HS-27A (cell line): ENCODE measurements at regions not wholly inside any gene's neighbourhood (a gene's known extent, or its start where the extent isn't known, plus 50 kb on each side); places are given as distances from the start of the nearest gene placed in this dataset.
"Not testable (repeated sequence)": the region's sequence is repeated elsewhere in the genome, so short reads cannot be mapped to it uniquely, and the experiment has no call there.

Source experiments
- DNase-seq: peaks from one replicate; pipeline ENCODE4 v3.0.0-alpha.2; 2012; ENCODE audit warnings: low read depth, missing footprints

DNA sequence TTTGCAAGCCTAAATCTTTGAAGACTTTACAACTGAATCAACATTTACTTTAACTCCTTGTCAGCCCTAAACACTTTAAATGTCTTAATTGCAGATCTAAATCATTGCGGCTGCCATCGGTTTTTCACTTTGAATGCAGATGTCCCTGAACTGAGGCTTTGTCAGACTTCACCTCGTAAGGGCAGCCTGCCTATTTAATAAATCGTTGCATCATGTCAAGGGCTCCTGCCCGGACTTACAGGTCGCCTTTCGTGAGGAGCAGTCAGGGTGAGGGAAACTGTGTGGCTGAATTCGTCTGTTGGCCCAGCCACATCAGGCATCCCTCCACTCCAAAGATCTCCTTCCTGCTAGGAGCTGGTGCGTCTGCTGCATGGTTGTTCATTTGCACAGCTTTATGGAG lies 368.2 kb upstream of the NPVF start:
- no peak for DNase-seq

DNA sequence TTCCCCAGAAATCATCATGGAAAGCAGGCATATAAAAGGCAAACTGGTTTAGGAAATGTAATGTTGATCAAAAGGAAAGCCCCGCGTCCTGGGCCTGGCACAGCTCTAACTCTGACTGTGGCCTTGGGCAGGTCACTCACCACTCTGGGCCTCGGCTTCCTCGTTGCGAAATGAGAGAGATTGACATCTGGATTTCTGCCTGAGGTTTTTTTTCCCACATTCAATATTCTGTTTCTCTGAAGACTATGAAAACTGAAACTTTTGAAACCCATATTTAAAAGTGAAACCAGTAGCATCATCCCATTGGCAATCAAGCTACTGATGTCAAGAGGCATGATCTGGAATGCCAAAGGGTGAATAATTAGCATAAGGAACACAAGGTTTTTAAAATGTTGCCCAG lies 369.7 kb upstream of the NPVF start:
- DNase-seq: no peak

DNA sequence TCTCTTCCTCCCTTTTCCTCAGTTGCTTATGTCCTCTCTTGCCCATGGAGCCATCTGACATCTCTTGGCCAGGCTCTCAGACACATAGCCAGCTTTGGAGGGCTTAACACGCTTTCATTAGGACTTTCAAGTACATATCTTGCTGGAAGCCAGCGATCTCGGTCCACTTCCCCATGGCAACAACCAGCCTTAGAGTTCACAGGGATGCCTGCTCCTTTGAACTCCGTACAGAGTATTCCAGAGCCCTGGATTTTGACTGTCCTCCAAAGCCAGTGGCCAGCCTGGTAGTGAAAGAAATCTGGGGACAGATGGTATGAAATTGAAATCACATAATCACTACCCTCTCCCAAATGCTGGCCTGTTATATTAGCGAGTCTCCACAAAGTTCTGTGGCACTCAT lies 370.5 kb upstream of the NPVF start:
- DNase-seq: no peak

DNA sequence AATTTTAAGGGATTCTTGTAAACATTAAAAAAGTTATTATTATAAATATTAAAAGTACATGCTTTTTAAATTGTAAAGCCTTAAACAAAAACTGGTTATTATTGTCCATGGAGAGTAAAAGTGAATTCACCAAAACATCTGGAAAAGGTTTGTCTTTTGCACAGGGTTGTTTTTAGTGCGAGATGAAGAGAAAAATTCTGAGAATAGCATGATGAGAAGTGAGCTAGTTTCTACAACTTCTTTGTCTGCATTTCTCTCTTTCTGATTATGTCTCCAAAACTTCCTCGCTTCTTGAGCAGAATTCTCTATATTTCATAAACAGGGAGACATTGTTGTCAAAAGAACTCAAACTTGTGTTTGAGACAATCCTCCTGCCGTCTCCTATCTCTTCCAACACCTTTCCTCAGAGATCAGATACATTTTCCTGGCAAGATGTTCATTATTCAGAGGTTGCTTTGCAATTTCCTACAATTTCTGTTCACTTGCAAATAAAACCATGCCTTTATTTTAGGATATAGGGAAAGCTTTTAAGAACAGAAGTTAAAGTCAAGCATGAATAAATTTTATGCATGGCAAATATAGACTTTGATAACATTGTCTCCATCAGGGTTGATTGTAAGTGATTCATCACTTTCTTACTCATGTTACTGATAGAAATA lies 372.1 kb upstream of the NPVF start:
- no peak for DNase-seq

DNA sequence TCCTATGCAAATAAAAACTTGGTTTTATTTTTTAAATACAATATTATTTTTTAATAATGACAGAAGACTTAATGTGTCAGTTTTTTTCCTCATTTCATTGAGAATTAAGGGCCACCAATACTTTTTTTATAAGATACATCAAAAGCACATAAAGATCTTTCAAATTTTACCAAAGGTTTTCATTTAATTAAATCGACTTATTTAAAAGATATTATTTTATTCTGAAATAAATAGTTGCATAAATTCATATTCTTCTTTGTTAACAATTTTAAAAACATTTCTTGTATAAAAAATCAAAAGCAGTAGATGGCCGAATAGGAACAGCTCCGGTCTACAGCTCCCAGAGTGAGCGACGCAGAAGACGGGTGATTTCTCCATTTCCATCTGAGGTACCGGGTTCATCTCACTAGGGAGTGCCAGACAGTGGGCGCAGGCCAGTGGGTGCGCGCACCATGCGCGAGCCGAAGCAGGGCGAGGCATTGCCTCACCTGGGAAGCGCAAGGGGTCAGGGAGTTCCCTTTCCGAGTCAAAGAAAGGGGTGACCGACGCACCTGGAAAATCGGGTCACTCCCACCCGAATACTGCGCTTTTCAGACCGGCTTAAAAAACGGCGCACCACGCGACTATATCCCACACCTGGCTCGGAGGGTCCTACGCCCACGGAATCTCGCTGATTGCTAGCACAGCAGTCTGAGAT lies 374.6 kb upstream of the NPVF start:
- not testable (repeated sequence) for DNase-seq

DNA sequence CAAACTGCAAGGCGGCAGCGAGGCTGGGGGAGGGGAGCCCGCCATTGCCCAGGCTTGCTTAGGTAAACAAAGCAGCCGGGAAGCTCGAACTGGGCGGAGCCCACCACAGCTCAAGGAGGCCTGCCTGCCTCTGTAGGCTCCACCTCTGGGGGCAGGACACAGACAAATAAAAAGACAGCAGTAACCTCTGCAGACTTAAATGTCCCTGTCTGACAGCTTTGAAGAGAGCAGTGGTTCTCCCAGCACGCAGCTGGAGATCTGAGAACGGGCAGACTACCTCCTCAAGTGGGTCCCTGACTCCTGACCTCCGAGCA lies 375.1 kb upstream of the NPVF start:
- DNase-seq: not testable (repeated sequence)

DNA sequence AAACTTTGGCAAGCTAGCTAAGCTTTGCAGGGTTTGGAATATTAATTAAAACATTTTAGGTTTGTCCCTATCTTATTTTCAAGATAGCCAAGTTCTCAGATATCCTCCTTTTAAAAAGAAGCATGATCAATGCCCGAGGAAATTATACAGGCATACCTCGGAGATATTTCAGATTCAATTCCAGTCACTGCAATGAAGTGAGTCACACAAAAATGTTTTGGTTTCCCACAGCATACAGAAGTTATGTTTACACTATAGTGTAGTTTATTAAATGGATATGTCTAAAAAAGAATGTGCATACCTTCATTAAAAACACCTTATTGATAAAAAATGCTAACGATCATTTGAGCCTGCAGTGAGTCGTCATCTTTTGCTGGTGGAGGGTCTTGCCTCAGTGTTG lies 382.9 kb upstream of the NPVF start:
- DNase-seq: no peak

DNA sequence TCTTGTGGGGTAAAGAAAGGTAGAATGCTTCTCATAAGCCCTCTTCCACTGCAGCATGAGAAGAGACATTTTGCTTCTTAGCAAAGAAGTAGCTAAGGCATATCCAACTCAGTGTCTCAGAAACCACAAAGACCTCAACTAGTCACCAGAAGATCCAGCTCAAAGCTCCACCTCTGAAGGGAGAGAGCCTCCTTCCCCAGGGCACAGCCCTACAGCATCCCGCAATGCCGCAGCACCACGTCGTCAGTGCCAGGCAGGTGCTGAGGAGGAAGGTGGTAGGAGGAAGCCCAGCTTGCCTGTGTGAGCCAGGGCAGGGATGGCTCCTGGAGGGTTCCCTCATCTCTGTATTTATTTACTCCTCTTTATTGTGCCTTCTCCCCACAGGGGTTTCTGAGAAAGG lies 385.6 kb upstream of the NPVF start:
- DNase-seq: no peak

DNA sequence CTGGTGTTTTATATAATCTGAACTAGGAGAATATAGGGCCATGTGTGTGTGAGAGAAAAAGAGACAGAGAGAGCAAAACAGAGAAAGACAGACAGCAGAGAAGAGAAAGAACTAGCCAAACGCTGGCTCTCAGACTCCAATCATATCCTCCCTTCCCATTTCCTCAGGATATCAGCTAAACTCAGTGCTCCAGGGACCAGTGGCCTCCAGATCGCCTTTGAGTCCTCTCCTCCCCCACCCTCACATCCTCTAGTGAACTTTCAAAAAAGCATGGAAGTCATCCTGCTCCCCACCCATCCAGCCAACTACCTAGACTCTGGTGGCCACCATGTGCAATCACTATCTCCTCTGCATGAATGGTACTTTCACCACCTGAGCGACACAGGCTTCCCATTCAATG lies 386.1 kb upstream of the NPVF start:
- no peak for DNase-seq

DNA sequence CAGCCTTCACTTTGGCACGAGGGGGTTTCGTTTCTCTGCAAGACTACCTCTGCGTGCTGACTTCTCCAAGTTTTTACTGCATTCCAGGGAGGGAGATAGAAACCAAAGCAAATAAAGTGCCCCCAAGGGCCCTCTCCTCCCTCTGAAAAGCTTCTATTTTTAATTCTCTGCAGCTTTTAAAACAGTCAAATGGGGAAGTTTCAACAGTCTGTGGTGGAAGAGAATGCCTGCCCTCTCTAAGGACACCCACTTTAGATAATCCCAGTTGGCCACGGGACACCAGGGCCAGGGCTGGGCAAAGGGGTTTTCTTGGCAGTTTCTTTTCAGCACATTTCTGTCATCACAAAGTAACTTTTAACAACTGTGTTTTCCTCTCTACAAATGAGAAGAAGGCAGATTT lies 386.7 kb upstream of the NPVF start:
- no peak for DNase-seq

DNA sequence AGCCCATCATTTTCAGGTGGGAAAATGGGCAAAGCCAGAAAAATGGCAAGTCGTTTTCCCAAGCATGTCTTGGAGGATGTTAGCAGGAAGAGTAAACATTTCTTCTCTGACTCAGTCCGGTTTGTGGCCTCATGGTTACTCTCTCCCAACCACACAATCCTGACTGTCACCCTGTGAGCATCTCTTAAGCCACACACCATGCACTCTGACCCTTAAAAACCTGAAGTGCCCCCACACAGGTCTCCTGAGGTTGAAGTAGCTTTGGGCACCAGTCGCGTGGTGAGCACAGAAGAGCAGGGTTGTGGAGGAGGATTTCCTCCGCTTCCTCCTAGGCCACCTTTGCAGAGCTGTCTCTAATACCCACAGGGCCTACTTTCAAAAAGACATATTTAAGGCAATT lies 387.3 kb upstream of the NPVF start:
- DNase-seq: no peak

DNA sequence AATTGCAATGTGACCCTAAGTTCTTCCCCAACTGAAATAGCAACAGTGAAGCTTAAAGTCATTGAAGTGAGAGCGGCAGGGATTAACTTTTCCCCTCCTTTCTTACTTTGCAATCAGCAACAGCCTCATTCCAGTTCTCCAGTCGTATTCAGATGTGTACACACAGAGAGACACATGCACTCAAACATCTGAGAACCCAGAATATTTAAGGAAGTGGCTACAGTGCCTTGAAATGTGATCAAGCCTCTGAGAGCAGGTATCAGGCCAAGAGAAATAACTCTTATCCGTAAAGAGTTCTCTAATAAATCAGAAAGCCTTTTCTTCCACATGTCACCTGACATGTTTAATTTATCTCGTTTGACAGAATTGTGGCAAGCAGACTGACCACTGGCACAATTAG lies 388.9 kb upstream of the NPVF start:
- no peak for DNase-seq

DNA sequence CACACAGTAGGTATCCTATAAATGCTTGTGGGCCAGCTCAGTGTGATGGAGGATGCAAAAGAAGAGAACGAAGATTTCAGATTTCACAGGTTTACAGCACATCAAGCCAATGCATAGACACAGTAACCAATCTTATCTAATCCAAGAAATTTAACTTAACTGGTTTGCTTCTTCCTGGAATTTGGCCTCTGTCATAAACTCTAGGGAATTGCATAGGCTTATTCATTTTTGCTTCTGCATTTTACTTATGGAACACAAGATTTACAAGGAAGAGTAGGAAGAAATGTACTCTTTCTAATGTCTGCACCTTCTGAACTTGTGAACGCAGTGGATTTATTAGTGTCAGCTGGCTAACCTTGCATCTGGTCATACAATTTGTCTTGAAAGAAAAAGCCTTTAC lies 389.4 kb upstream of the NPVF start:
- no peak for DNase-seq

DNA sequence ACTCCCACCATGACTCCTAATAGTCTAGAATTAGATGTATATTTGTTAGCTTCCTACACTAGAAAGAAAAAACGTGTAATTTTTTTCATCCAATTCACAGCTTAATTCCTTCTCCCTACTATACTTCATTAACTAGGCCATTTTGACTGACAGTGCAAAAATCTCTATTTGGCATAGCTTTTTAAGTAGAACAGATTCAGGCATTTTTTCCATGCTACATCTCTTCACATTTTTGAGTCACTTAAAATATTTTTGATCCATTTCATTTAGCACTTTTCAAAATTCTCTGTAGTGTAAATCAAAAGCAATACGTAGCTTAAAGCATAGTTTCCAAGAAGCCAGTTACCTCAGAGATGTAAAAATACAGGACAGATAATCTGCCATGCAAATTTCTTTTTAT lies 391.1 kb upstream of the NPVF start:
- no peak for DNase-seq

DNA sequence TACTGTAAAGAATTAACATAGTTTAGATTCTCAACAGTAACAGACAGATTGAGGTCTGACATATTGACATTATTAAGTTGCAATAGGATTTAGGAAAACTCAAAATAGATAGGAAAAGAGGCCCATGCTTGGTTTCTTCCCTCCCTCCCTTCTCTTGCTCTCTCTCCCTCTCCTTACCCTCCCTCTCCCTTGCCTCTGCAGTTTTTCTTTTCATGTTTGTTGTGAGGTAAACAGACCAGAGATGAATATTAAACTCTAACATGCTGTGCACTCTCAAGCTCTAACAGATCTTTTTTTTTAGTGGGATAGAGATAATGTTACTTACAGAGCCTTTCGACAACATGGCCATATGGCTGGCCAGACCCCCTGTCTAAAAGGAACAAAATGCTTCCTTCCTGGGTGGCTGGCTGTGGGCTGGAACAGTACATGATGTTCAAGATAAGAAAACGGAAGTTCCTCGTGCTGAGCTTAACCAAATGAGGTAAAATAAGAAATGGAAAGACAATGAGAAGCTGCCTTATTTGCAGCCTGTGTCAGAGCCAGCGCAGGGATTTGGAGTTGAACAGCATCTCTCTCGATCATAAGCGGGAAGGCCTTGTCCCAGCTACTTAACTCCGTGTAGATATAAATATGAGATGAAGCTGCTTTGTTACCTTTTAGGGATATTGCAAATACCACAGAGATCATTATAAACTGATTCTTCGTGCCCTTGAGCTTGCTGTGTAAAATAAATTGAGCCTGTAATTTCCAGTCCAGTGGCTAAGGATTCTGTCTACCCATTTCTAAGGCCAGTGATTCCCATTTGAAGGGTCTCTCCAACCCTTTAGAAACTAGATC lies 391.9 kb upstream of the NPVF start:
- no peak for DNase-seq

DNA sequence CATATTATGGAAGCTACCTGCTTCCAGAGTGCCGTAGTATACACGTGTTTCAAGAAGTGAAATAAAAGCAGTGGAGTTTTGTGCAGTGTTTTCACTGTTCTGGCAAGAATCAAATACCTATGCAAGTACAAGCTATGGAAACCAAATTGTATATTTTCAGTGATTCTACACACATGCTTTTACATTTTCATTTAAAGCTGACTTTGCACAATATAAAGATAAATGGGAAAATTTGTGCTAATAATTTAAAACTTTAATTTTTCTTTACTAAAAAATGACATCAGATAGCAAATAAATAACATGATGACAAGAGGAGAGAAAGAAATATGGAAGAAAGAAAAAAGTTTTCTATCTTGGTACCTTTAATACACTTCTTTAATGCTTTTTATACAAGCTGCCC lies 393.7 kb upstream of the NPVF start:
- DNase-seq: no peak

DNA sequence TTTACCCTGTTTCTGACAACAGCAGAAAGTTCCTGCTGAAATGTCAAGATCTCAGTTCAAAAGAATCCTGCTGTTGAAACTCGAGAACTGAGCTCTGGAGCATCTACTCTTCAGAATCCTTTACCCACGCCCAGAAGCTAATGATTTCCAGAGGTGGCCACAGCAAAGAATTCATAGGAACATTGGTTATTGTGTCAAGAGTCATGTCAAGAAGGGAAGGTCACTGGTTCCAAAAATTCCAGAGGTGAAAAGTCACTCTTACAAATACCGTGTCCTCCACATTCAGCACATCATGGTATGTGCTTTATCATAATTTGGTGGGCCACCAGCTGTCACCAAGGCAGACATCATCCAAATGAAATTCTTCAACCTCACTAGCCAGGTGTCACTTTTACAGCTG lies 394.4 kb upstream of the NPVF start:
- no peak for DNase-seq

DNA sequence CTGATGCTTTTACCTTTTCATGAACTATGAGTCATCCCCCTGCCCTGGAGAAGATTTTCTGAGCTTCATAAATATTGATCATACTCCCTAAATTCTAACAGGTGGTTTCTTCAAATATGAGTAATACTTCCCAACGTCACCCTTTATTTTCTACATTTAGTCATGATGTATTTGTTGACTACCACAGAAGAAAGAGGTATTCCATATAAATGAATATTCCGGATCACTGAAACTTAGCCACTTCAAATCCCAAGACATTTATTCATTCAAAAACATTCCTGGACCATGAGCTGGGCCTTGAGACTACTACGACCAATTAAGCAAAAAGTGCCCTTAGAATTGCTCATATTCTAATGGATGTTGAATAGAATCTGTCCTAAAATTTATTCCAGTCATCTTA lies 395.8 kb upstream of the NPVF start:
- no peak for DNase-seq

DNA sequence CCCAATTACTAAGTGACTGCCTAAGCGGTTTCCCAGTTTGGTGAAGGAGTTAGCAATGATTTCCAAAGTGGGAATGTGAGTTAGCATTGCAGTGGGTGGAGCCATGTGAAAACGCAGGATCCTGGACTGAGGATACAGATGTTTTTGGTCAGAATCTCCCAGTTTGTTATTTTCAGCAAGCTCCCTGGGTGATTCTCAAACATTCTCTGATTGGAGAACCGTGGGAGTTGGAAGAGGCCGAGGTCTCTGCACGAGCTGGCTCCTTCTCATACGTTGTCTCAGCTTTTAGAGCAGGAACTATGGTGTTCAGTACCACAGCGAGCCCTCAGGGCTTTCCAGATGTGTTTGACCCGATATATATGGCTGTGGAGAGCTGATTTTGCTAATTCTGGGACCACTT lies 396.5 kb upstream of the NPVF start:
- DNase-seq: no peak

DNA sequence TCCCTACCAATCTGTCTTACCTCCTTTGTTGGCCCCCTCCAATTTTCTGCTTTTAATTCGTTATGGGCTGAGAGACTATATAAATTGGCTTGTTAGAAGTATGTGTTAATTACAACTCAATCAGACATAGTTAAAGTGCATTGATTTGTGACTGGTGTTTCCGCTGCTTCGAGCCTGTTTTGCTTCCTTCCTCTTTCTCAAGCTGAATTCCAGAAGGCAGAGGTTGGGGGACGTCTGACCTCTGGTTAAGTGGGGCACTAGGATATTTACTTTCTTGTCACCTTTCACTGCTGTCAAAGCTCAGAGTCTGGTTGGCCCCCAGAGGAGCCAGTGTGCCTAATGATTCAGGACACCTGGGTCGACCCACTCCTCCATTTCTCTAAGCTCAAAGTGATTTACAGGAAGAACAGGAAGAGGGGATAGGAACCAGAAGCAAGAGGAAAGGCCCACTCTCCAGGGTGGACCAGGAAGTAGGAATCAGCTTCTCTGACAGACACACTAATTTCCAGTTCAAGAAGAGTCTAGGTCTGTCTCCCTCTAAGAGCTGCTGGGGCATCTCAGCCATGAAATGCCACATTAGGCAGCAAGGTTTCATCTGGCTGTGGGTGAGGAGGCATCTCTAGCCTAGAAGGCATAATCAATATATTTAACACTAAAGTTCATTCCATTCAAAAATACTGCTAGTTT lies 397.2 kb upstream of the NPVF start:
- no peak for DNase-seq

DNA sequence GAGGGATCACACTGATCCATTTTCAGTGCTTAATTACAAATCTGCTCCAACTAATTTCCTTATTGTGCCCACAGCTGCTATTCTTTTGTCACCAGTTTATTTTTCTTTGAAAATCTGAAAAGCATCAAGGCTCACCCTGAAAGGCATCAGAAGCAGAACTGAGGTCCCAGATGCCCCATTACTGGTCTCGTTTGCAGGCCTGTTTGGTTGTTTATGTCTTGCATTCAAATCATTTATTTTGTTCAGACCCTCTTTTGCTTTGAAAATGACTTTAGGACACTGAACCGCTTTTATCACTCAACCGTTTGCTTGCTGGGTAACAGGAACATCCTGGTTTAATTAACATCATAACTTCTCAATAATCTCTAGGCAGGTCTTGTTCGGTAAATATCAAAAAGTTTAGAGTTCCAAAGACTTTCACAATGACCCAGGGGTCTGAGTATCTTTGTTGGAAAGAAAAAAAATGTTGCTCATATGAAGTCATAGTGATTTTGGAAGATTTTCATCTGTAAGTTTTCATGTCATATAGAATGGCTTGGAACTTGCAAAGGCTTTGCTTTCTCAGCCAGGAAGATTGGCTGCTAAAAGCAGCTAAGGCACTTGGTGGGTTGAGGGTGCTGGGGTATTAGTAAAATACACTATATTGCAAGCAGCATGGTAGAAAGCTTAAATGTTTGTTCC lies 398.3 kb upstream of the NPVF start:
- DNase-seq: no peak

DNA sequence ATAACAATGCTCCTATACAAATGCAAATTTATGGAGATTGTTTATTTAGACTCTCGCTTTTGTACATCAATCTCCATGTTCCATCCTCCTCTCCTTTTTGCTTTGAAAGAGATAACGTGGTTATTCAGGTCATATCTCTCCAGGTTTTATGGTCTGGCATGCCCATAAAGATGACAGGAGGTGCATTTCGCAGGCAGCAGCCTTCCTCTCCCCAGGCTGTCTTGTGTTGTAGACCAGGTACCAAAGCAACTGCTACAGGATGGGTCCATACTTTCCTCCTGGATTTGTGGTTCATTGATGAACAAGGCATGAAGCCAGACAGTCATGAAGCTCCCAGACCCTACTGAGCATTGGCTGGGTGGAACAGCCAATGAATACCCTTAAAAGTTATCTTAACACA lies 400.2 kb upstream of the NPVF start:
- DNase-seq: no peak
